Superior temporal gyrus (tissue), 1 donor: ENCODE measurements at regions not wholly inside any gene's neighbourhood (a gene's known extent, or its start where the extent isn't known, plus 50 kb on each side); places are given as distances from the start of the nearest gene placed in this dataset.

ENCODE experiments used
- DNase-seq: peaks from one replicate; pipeline ENCODE4 v3.0.0-alpha.2; 2016; ENCODE audit errors: extremely low spot score

- no peak for DNase-seq
Measured at GRCh38 chr16:82241469-82242052, 71.5 kb upstream of the MPHOSPH6 start.

- no peak for DNase-seq
Measured at GRCh38 chr16:82240111-82240510, 70.1 kb upstream of the MPHOSPH6 start.

GRCh38 chr16:82236875-82237274, 66.9 kb upstream of the MPHOSPH6 start:
- DNase-seq, result no peak

GRCh38 chr16:82236415-82236814, 66.4 kb upstream of the MPHOSPH6 start:
- no peak for DNase-seq

GRCh38 chr16:82232806-82233205, 62.8 kb upstream of the MPHOSPH6 start:
- no peak for DNase-seq

- DNase-seq, result no peak
Measured at GRCh38 chr16:82231008-82231787, 61.2 kb upstream of the MPHOSPH6 start.

GRCh38 chr16:82229800-82230619, 60.0 kb upstream of the MPHOSPH6 start:
- DNase-seq, result peak; percentile 85

- DNase-seq, result no peak
Measured at GRCh38 chr16:82226327-82226726, 56.3 kb upstream of the MPHOSPH6 start.

GRCh38 chr16:82224821-82225220, 54.8 kb upstream of the MPHOSPH6 start:
- DNase-seq, result no peak

GRCh38 chr16:82220541-82220940, 50.5 kb upstream of the MPHOSPH6 start:
- no peak for DNase-seq
